SW 1271 (cell line): ENCODE measurements at regions not wholly inside any gene's neighbourhood (a gene's known extent, or its start where the extent isn't known, plus 50 kb on each side); places are given as distances from the start of the nearest gene placed in this dataset.
"Not testable (repeated sequence)": the region's sequence is repeated elsewhere in the genome, so short reads cannot be mapped to it uniquely, and the experiment has no call there.

ENCODE experiments used
- DNase-seq, 2 experiments: peaks; one replicate each; lab custom pipeline; 2025; lab: John Stamatoyannopoulos, UW

- no peak for DNase-seq
Measured at GRCh38 chr7:86202833-86203232, 440.9 kb upstream of the GRM3 start.

- DNase-seq: no peak
Measured at GRCh38 chr7:86201767-86202166, 441.9 kb upstream of the GRM3 start.

- DNase-seq: no peak
Measured at GRCh38 chr7:86199881-86200614, 443.7 kb upstream of the GRM3 start.

GRCh38 chr7:86190351-86190750, 453.4 kb upstream of the GRM3 start:
- DNase-seq: no peak

GRCh38 chr7:86181474-86181873, 462.2 kb upstream of the GRM3 start:
- DNase-seq: no peak

GRCh38 chr7:86164827-86165226, 478.9 kb upstream of the GRM3 start:
- DNase-seq: no peak

- DNase-seq: no peak
Measured at GRCh38 chr7:86158111-86158510, 485.6 kb upstream of the GRM3 start.

GRCh38 chr7:86155623-86156022, 488.1 kb upstream of the GRM3 start:
- no peak for DNase-seq

GRCh38 chr7:86152926-86153325, 490.8 kb upstream of the GRM3 start:
- DNase-seq: no peak

GRCh38 chr7:86149024-86149665, 494.6 kb upstream of the GRM3 start:
- no peak for DNase-seq

- DNase-seq: no peak
Measured at GRCh38 chr7:86148501-86148900, 495.2 kb upstream of the GRM3 start.

GRCh38 chr7:86137343-86137742, 506.4 kb upstream of the GRM3 start:
- no peak for DNase-seq

GRCh38 chr7:86130268-86130667, 513.4 kb upstream of the GRM3 start:
- no peak for DNase-seq

GRCh38 chr7:86123476-86123875, 520.2 kb upstream of the GRM3 start:
- no peak for DNase-seq

- DNase-seq: no peak
Measured at GRCh38 chr7:86094166-86094669, 549.5 kb upstream of the GRM3 start.

GRCh38 chr7:86091369-86091768, 552.3 kb upstream of the GRM3 start:
- DNase-seq: no peak

GRCh38 chr7:86089455-86089854, 554.3 kb upstream of the GRM3 start:
- no peak for DNase-seq

- not testable (repeated sequence) for DNase-seq
Measured at GRCh38 chr7:86064572-86064971, 579.1 kb upstream of the GRM3 start.

GRCh38 chr7:86058649-86059048, 585.1 kb upstream of the GRM3 start:
- no peak for DNase-seq

- no peak for DNase-seq
Measured at GRCh38 chr7:86050918-86051317, 592.8 kb upstream of the GRM3 start.

GRCh38 chr7:86049910-86050309, 593.8 kb upstream of the GRM3 start:
- no peak for DNase-seq

- DNase-seq: not testable (repeated sequence)
Measured at GRCh38 chr7:86045197-86045596, 598.5 kb upstream of the GRM3 start.

- no peak for DNase-seq
Measured at GRCh38 chr7:86025807-86026206, 617.9 kb upstream of the GRM3 start.

- DNase-seq: no peak
Measured at GRCh38 chr7:86013662-86014061, 630.0 kb upstream of the GRM3 start.
